ENCODE measurements at regions not wholly inside any gene's neighbourhood (a gene's known extent, or its start where the extent isn't known, plus 50 kb on each side); places are given as distances from the start of the nearest gene placed in this dataset.

DNA sequence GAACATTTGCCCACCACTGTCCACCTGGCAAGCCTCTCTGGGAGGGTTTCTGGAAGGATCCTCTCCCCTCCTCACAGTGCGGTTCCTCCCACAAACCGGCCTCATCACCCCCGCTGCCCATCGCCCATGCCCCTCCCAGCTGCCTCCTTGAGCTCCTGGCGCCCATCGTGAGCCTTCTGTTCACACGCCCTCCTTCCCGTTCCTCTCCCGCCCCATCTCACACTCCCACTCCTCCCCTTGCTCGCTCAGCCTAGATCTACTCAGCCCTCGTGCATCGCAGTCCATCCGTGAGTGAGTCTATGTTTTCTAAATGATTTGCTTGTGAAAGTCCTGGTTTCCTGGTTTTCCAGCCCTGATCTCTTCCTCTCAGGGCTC lies 119.1 kb upstream of the C1orf174 start:
- TF ChIP-seq, protein P1, sequence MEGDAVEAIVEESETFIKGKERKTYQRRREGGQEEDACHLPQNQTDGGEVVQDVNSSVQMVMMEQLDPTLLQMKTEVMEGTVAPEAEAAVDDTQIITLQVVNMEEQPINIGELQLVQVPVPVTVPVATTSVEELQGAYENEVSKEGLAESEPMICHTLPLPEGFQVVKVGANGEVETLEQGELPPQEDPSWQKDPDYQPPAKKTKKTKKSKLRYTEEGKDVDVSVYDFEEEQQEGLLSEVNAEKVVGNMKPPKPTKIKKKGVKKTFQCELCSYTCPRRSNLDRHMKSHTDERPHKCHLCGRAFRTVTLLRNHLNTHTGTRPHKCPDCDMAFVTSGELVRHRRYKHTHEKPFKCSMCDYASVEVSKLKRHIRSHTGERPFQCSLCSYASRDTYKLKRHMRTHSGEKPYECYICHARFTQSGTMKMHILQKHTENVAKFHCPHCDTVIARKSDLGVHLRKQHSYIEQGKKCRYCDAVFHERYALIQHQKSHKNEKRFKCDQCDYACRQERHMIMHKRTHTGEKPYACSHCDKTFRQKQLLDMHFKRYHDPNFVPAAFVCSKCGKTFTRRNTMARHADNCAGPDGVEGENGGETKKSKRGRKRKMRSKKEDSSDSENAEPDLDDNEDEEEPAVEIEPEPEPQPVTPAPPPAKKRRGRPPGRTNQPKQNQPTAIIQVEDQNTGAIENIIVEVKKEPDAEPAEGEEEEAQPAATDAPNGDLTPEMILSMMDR (IDR thresholded peaks at IDR 0.05): no peak
- no peak for TF ChIP-seq POLR2AphosphoS5 (IDR thresholded peaks at IDR 0.05; ENCODE audit: low read depth, low read length)
- TF ChIP-seq, protein P2, sequence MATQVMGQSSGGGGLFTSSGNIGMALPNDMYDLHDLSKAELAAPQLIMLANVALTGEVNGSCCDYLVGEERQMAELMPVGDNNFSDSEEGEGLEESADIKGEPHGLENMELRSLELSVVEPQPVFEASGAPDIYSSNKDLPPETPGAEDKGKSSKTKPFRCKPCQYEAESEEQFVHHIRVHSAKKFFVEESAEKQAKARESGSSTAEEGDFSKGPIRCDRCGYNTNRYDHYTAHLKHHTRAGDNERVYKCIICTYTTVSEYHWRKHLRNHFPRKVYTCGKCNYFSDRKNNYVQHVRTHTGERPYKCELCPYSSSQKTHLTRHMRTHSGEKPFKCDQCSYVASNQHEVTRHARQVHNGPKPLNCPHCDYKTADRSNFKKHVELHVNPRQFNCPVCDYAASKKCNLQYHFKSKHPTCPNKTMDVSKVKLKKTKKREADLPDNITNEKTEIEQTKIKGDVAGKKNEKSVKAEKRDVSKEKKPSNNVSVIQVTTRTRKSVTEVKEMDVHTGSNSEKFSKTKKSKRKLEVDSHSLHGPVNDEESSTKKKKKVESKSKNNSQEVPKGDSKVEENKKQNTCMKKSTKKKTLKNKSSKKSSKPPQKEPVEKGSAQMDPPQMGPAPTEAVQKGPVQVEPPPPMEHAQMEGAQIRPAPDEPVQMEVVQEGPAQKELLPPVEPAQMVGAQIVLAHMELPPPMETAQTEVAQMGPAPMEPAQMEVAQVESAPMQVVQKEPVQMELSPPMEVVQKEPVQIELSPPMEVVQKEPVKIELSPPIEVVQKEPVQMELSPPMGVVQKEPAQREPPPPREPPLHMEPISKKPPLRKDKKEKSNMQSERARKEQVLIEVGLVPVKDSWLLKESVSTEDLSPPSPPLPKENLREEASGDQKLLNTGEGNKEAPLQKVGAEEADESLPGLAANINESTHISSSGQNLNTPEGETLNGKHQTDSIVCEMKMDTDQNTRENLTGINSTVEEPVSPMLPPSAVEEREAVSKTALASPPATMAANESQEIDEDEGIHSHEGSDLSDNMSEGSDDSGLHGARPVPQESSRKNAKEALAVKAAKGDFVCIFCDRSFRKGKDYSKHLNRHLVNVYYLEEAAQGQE (IDR thresholded peaks at IDR 0.05; ENCODE audit: insufficient read depth in 1 of 2, low read depth in 2 of 2, low read length in 1 of 2): no peak
- TF ChIP-seq TCF7L2 (IDR thresholded peaks at IDR 0.05; ENCODE audit: low read depth, low read length): no peak

All from Panc1 (cell line).